Common myeloid progenitor, CD34-positive (primary cell): ENCODE measurements at regions not wholly inside any gene's neighbourhood (a gene's known extent, or its start where the extent isn't known, plus 50 kb on each side); places are given as distances from the start of the nearest gene placed in this dataset.
A peak's percentile ranks its signal among the peaks of the same experiment; 100 is the strongest.

ENCODE experiments used
- CTCF ChIA-PET: fragments of 350-600 bp; sonication (Branson Sonifier 250); formaldehyde crosslinking; loops from one replicate; lab custom pipeline; 2021; ENCODE audit warnings: antibody characterized with exemption; lab: Charles Lee
- POLR2A ChIA-PET: fragments of 350-600 bp; sonication (Branson Sonifier 250); formaldehyde crosslinking; loops from one replicate; lab custom pipeline; 2021; ENCODE audit warnings: antibody characterized with exemption; lab: Charles Lee
- DNase-seq, 3 donors: peaks; one replicate each; pipeline versions ENCODE4 v3.0.0 to v3.0.0-alpha.2; 2013
- H3K27ac ChIP-seq, 2 experiments: 1 replicate in 1 of 2; 2 replicates in 1 of 2; pipeline ENCODE4 v1.7.0; 2013; ENCODE audit warnings: inconsistent platforms in 2 of 2, low read length in 2 of 2, mild to moderate bottlenecking in 2 of 2, low read depth in 1 of 2, moderate library complexity in 1 of 2; ENCODE audit not compliant: severe bottlenecking in 2 of 2, insufficient read depth in 1 of 2, poor library complexity in 1 of 2
- H3K27me3 ChIP-seq, 5 experiments: replicated peaks in 2 of 5; 1 replicate in 3 of 5; 2 replicates in 2 of 5; pipeline versions ENCODE4 v1.6.1 to v1.7.0; 2013; ENCODE audit warnings: low read length in 4 of 5, mild to moderate bottlenecking in 2 of 5, moderate library complexity in 2 of 5, inconsistent platforms in 1 of 5; ENCODE audit not compliant: insufficient read depth in 5 of 5, control insufficient read depth in 4 of 5
- H3K36me3 ChIP-seq, 4 experiments: 1 replicate in 2 of 4; 2 replicates in 2 of 4; pipeline versions ENCODE4 v1.6.1 to v1.7.0; 2013; ENCODE audit warnings: low read length in 3 of 4, control low read depth in 1 of 4, mild to moderate bottlenecking in 1 of 4; ENCODE audit not compliant: control insufficient read depth in 4 of 4, insufficient read depth in 4 of 4
- H3K4me1 ChIP-seq, 4 experiments: 1 replicate in 3 of 4; 2 replicates in 1 of 4; pipeline versions ENCODE4 v1.6.1 to v1.7.1; 2013; ENCODE audit warnings: low read length in 3 of 4, mild to moderate bottlenecking in 3 of 4, control low read depth in 1 of 4, inconsistent platforms in 1 of 4, moderate library complexity in 1 of 4; ENCODE audit not compliant: control insufficient read depth in 4 of 4, insufficient read depth in 4 of 4; ENCODE audit errors: control extremely low read depth in 1 of 4
- H3K4me3 ChIP-seq, 7 experiments: 1 replicate in 4 of 7; 2 replicates in 3 of 7; pipeline versions ENCODE4 v1.5.1 to v1.7.0; 2013; ENCODE audit warnings: mild to moderate bottlenecking in 7 of 7, low read length in 6 of 7, moderate library complexity in 6 of 7, inconsistent platforms in 2 of 7, low read depth in 2 of 7, control low read depth in 1 of 7; ENCODE audit not compliant: insufficient read depth in 4 of 7, control insufficient read depth in 1 of 7; ENCODE audit errors: extremely low read depth in 1 of 7
- H3K9me3 ChIP-seq, 5 experiments: 1 replicate in 4 of 5; 2 replicates in 1 of 5; pipeline versions ENCODE4 v1.6.1 to v1.7.1; 2013; ENCODE audit warnings: low read length in 4 of 5, mild to moderate bottlenecking in 2 of 5, inconsistent platforms in 1 of 5, low read depth in 1 of 5, moderate library complexity in 1 of 5; ENCODE audit not compliant: control insufficient read depth in 4 of 5, insufficient read depth in 2 of 5; ENCODE audit errors: control extremely low read depth in 1 of 5
- WGBS: methylation state at CpG from one replicate; pipeline ENCODE4 v1.1.5; 2013; ENCODE audit not compliant: insufficient coverage; 5-methylcytosine and 5-hydroxymethylcytosine counted together

DNA sequence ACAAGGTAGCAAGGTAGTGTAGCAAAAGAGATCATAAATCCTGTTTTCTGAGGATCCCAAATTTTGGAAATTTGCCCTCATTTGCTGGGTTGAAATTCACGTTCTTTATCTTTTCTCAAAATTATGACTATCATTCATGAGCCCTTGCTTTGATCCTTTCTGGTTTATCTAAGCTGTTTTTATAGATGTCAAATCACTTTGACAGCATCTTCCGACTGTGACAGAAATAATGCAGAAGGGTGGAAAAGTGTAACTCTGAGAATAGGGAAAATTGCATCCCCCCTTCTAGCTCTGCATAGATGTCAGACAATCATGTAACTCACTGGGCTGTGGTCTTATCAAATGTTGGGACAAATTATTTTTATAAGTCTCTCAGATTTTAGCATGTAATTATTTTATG lies 550.1 kb downstream of the OMA1 start:
- 100% methylated on average over 1 of the region's 2 CpGs for WGBS
- no peak overlapping the region for H3K4me3 ChIP-seq
- peaks cover 0 to 9% (median 0%) of the 10 kb centered on the region in 5 experiments for H3K27me3 ChIP-seq
- no peak for DNase-seq
- no peaks in the 10 kb centered on the region for H3K4me1 ChIP-seq
- ChIA-PET CTCF (no interaction called here), POLR2A (no interaction called here)
- peaks cover 0 to 23% (median 5%) of the 10 kb centered on the region in 5 experiments for H3K9me3 ChIP-seq
- H3K27ac ChIP-seq = no peak overlapping the region
- no peaks in the 10 kb centered on the region for H3K36me3 ChIP-seq

DNA sequence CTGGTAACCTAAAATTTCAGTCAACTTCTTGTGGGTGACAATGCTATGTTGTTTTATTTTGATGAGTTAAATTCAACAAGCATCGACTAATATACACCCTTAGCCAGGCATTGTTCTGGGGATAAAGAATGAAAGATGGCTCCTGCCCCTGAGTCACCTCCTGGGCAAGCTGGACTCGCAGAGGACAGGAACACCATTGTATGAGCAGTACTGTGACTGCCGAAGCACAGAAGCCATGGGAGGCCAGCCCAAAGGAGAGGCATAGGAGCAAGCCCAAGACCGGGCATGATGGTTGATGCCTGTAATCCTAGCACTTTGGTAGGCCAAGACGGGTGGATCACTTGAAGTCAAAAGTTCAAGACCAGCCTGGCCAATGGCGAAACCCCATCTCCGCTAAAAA lies 555.2 kb downstream of the OMA1 start:
- 95% methylated on average over 5 of the region's 7 CpGs for WGBS

GRCh38 chr1:57989877-57990276 lies 556.6 kb downstream of the OMA1 start:
- no peaks in the 10 kb centered on the region for H3K9me3 ChIP-seq
- no peaks in the 10 kb centered on the region for H3K36me3 ChIP-seq
- H3K4me3 ChIP-seq = no peak overlapping the region
- peaks cover 5 to 15% (median 11%) of the 10 kb centered on the region in 4 experiments for H3K4me1 ChIP-seq
- H3K27me3 ChIP-seq = peaks cover 0 to 43% (median 18%) of the 10 kb centered on the region in 5 experiments
- WGBS = 100% methylated on average over 1 of the region's 1 CpG
- no peak for DNase-seq
- CTCF ChIA-PET = no interaction called here
- POLR2A ChIA-PET = no interaction called here
- H3K27ac ChIP-seq = no peak overlapping the region

More for the DNA sequence above, 555.2 kb downstream of the OMA1 start:
- H3K27ac ChIP-seq = no peak overlapping the region
- CTCF ChIA-PET = no interaction called here
- H3K36me3 ChIP-seq = no peaks in the 10 kb centered on the region
- H3K27me3 ChIP-seq = peaks cover 0 to 38% (median 18%) of the 10 kb centered on the region in 5 experiments
- H3K4me3 ChIP-seq = no peak overlapping the region
- peaks cover 0 to 1% (median 0%) of the 10 kb centered on the region in 5 experiments for H3K9me3 ChIP-seq
- DNase-seq = no peak
- POLR2A ChIA-PET = no interaction called here
- peaks cover 5 to 10% (median 7%) of the 10 kb centered on the region in 4 experiments for H3K4me1 ChIP-seq

- ChIA-PET CTCF (no interaction called here), POLR2A (no interaction called here)
- no peak overlapping the region for H3K27ac ChIP-seq
- H3K4me1 ChIP-seq = peaks cover 5 to 15% (median 11%) of the 10 kb centered on the region in 4 experiments
- peaks cover 0 to 58% (median 18%) of the 10 kb centered on the region in 5 experiments for H3K27me3 ChIP-seq
- 47% methylated on average over 3 of the region's 4 CpGs for WGBS
- H3K36me3 ChIP-seq = no peaks in the 10 kb centered on the region
- DNase-seq = no peak
- no peaks in the 10 kb centered on the region for H3K9me3 ChIP-seq
- H3K4me3 ChIP-seq = no peak overlapping the region
Observed at GRCh38 chr1:57987523-57987922, 559.0 kb downstream of the OMA1 start.

DNA sequence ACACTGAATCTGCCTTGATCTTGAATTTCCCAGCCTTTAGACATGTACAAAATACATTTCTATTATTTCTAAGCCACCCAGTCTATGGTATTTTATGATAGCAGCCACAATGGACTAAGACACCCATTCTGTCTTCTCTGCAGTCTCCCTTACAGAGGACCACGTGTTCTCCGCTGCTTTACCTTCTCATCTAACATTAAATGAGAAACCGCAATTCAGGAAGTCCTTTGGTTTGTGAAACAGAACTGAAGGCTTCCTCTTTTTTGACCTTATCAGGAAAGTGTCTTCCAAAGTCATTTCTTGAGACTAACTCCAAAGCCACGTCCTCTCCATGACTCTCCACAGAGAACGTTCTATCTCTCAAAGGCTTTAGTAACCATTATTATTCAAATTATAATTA lies 560.1 kb downstream of the OMA1 start:
- peak; percentile 52 to 88 (median 83) for DNase-seq

GRCh38 chr1:57984277-57984676 lies 560.4 kb upstream of the DAB1 start:
- CTCF ChIA-PET = no interaction called here
- Histone ChIP-seq H3K27me3 (peaks cover 7 to 41% (median 14%) of the 10 kb centered on the region in 5 experiments), H3K36me3 (no peaks in the 10 kb centered on the region), H3K4me1 (peaks cover 5 to 15% (median 11%) of the 10 kb centered on the region in 4 experiments), H3K9me3 (no peaks in the 10 kb centered on the region), H3K4me3 (no peak overlapping the region), H3K27ac (no peak overlapping the region)
- no peak for DNase-seq
- POLR2A ChIA-PET = no interaction called here

More for the DNA sequence above, 560.1 kb downstream of the OMA1 start:
- peaks cover 0 to 56% (median 18%) of the 10 kb centered on the region in 5 experiments for H3K27me3 ChIP-seq
- H3K36me3 ChIP-seq = no peaks in the 10 kb centered on the region
- H3K4me1 ChIP-seq = peaks cover 5 to 15% (median 11%) of the 10 kb centered on the region in 4 experiments
- 3% methylated on average over 3 of the region's 5 CpGs for WGBS
- no peaks in the 10 kb centered on the region for H3K9me3 ChIP-seq
- no peak overlapping the region for H3K4me3 ChIP-seq
- ChIA-PET POLR2A (no interaction called here), CTCF (no interaction called here)
- no peak overlapping the region for H3K27ac ChIP-seq

DNA sequence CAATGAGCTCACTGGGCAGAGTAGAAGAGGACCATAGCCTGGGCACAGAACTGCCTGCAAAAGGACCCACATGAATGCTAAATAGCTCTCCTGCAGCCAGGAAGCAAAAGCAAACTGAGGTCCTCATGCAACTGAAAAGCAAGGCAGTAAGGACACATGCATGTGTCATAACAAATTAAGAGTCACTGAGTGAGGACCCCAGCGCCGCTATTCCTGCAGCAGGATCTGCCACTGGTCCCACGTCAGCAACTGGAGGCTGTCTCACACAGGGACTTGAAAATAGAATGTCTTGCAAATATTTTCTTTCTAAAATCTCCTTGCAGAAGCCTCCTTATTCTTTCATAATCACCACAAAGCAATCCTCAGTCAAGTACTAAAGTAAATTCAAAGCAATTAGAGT lies 559.6 kb upstream of the DAB1 start:
- CTCF ChIA-PET = no interaction called here
- WGBS = 100% methylated on average over 3 of the region's 3 CpGs

More for the DNA sequence above, 559.6 kb upstream of the DAB1 start:
- no peak overlapping the region for H3K27ac ChIP-seq
- H3K36me3 ChIP-seq = no peaks in the 10 kb centered on the region
- no peak overlapping the region for H3K4me3 ChIP-seq
- peaks cover 5 to 15% (median 11%) of the 10 kb centered on the region in 4 experiments for H3K4me1 ChIP-seq
- H3K27me3 ChIP-seq = peaks cover 3 to 33% (median 9%) of the 10 kb centered on the region in 5 experiments
- DNase-seq = no peak
- H3K9me3 ChIP-seq = no peaks in the 10 kb centered on the region
- POLR2A ChIA-PET = no interaction called here
